Glutamatergic neuron (in vitro differentiated cells): ENCODE measurements at regions not wholly inside any gene's neighbourhood (a gene's known extent, or its start where the extent isn't known, plus 50 kb on each side); places are given as distances from the start of the nearest gene placed in this dataset.

Source experiments
- DNase-seq: peaks from one replicate; pipeline ENCODE4 v3.0.0; 2022
- H3K27ac Mint-ChIP-seq: one replicate; pipeline ENCODE4 v1.8.0; 2020; ENCODE audit warnings: mild to moderate bottlenecking, mixed read lengths, inconsistent platforms; ENCODE audit not compliant: unreplicated experiment
- H3K27me3 Mint-ChIP-seq: one replicate; pipeline ENCODE4 v1.8.0; 2020; ENCODE audit warnings: mild to moderate bottlenecking, moderate library complexity, mixed read lengths, inconsistent platforms; ENCODE audit not compliant: unreplicated experiment
- H3K36me3 Mint-ChIP-seq: one replicate; pipeline ENCODE4 v1.8.0; 2020; ENCODE audit warnings: mild to moderate bottlenecking, mixed read lengths, inconsistent platforms; ENCODE audit not compliant: unreplicated experiment
- H3K4me1 Mint-ChIP-seq: one replicate; pipeline ENCODE4 v1.8.0; 2020; ENCODE audit warnings: mild to moderate bottlenecking, low read depth, mixed read lengths, inconsistent platforms; ENCODE audit not compliant: unreplicated experiment
- H3K4me3 Mint-ChIP-seq: one replicate; pipeline ENCODE4 v1.8.0; 2020; ENCODE audit warnings: mild to moderate bottlenecking, mixed read lengths, inconsistent platforms; ENCODE audit not compliant: unreplicated experiment
- H3K9me3 Mint-ChIP-seq: one replicate; pipeline ENCODE4 v1.8.0; 2020; ENCODE audit warnings: mild to moderate bottlenecking, moderate library complexity, mixed read lengths, inconsistent platforms; ENCODE audit not compliant: unreplicated experiment
- CTCF ChIP-seq: fragments of 200-600 bp; sonication (generic); IDR thresholded peaks from one replicate; pipeline ENCODE4 v1.5.0; 2021; ENCODE audit not compliant: partially characterized antibody, unreplicated experiment

DNA sequence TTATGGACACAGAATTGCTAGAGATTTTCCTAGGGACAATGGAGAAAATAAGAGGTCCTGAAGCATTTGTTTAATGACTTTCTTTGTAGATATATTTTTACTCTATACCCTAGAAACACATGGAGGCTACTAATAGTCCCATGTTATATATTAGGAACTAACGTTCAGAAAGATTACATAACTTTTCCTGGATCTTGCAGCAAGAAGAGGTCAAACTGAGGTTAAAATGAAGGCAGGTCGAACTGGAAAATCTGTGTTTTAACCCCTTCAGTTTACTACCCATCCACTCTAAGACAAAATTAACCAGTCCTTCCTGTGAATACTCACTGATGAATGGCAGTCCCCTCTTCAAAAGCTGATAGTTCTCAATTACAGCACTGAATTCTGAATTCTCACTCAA is 1415.8 kb upstream of the CELF4 start:
- peaks cover 6% of the 10 kb centered on the region for H3K36me3 Mint-ChIP-seq
- H3K4me3 Mint-ChIP-seq: no peak overlapping the region
- H3K27ac Mint-ChIP-seq: no peak overlapping the region
- DNase-seq: no peak
- no peaks in the 10 kb centered on the region for H3K27me3 Mint-ChIP-seq
- no peaks in the 10 kb centered on the region for H3K4me1 Mint-ChIP-seq
- no peak for TF ChIP-seq CTCF
- H3K9me3 Mint-ChIP-seq: no peaks in the 10 kb centered on the region

DNA sequence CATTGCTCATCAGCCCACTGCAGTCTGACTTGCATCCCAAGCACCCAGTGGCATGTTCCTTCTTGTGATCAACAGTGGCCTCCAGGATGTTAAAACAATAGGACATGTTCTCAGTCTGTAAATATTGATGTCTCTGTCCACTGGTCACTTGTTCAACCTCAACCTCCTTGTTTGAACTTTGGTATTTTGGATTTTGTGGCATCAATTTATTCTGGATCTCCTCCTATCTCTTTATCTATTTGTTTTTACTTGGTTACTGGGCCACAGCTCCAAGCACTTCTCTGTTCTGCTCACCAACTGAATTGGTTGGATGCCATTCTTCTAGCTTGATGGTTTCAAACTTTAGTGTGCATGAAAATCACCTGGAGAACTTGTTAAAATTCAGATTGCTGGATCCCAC is 1414.8 kb upstream of the CELF4 start:
- no peak for DNase-seq
- H3K27ac Mint-ChIP-seq: no peak overlapping the region

GRCh38 chr18:38972571-38972970 is 1407.0 kb upstream of the CELF4 start:
- Mint-ChIP-seq H3K27ac (no peak overlapping the region), H3K27me3 (peaks cover 2% of the 10 kb centered on the region), H3K36me3 (no peaks in the 10 kb centered on the region), H3K4me1 (no peaks in the 10 kb centered on the region), H3K9me3 (no peaks in the 10 kb centered on the region), H3K4me3 (no peak overlapping the region)
- no peak for DNase-seq
- TF ChIP-seq CTCF: no peak

More for the DNA sequence above, 1414.8 kb upstream of the CELF4 start:
- Mint-ChIP-seq H3K9me3 (no peaks in the 10 kb centered on the region), H3K27me3 (no peaks in the 10 kb centered on the region), H3K4me3 (no peak overlapping the region), H3K36me3 (peaks cover 6% of the 10 kb centered on the region), H3K4me1 (no peaks in the 10 kb centered on the region)
- TF ChIP-seq CTCF: no peak

DNA sequence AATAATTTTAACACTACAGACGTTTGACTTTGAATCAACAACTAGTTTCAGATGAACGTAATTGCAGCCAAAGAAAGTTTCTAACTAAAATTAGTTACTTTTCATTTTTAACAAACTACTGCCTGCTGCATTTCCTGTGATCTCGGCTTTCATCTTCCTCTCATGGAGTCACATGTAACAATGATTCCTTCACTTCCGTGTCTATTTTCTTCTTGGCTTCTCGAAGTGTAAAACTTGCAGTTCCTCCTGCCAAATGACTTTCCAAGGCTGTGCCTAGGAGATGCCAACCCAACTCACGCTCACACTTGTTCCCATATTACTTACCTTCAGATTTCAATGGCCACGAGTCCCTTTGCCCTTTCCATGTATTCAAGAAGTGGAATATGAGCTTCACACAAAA is 1406.3 kb upstream of the CELF4 start:
- Mint-ChIP-seq H3K4me3 (no peak overlapping the region), H3K27me3 (peaks cover 2% of the 10 kb centered on the region), H3K27ac (no peak overlapping the region), H3K9me3 (no peaks in the 10 kb centered on the region), H3K36me3 (no peaks in the 10 kb centered on the region), H3K4me1 (no peaks in the 10 kb centered on the region)
- TF ChIP-seq CTCF: no peak
- DNase-seq: no peak

DNA sequence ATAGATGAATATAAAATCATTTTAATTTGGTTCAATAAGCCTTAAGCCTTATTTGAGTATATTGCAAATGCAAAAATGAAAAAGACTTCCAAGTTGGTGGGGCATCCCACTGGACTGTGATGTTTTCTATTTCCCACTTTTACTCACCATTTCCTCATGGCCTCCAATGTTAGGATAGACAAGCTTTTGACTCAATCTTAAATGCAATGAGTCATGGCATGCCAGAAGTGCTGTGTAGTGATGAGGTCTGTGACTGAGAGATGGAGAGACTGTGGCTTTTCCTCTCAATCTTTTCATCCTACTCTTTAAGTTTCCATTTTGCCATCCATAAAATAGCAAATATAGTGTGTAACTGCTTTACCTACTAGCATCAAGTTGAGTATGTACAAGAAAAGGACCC is 1401.2 kb upstream of the CELF4 start:
- Mint-ChIP-seq H3K27ac (no peak overlapping the region), H3K4me3 (no peak overlapping the region), H3K9me3 (no peaks in the 10 kb centered on the region), H3K4me1 (peaks cover 3% of the 10 kb centered on the region), H3K36me3 (no peaks in the 10 kb centered on the region), H3K27me3 (no peaks in the 10 kb centered on the region)
- no peak for DNase-seq
- no peak for TF ChIP-seq CTCF
